ENCODE measurements at regions not wholly inside any gene's neighbourhood (a gene's known extent, or its start where the extent isn't known, plus 50 kb on each side); places are given as distances from the start of the nearest gene placed in this dataset.

DNA sequence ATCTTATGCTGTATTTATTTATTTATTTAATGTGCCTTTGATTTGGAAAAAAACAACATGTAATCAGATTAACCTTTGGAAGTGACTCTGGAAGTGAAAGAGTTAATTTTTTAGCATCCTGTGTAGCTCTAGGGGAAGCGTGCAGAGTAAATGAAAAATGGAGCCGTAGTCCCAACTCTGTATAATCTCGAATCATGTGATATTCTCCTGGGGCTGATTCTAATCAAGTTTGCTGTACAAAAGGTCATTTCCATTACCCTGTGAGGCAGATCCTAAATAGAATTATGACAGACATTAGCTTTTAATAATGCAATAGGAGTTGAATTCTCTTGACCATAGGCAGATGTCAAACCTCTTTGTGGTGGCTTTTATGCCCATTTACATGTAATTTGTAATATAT, 238.6 kb upstream of the CSNK1A1L start:
- TF ChIP-seq TCF12 (IDR thresholded peaks at IDR 0.05; ENCODE audit: low read depth) = no peak
- TF ChIP-seq, protein P1, sequence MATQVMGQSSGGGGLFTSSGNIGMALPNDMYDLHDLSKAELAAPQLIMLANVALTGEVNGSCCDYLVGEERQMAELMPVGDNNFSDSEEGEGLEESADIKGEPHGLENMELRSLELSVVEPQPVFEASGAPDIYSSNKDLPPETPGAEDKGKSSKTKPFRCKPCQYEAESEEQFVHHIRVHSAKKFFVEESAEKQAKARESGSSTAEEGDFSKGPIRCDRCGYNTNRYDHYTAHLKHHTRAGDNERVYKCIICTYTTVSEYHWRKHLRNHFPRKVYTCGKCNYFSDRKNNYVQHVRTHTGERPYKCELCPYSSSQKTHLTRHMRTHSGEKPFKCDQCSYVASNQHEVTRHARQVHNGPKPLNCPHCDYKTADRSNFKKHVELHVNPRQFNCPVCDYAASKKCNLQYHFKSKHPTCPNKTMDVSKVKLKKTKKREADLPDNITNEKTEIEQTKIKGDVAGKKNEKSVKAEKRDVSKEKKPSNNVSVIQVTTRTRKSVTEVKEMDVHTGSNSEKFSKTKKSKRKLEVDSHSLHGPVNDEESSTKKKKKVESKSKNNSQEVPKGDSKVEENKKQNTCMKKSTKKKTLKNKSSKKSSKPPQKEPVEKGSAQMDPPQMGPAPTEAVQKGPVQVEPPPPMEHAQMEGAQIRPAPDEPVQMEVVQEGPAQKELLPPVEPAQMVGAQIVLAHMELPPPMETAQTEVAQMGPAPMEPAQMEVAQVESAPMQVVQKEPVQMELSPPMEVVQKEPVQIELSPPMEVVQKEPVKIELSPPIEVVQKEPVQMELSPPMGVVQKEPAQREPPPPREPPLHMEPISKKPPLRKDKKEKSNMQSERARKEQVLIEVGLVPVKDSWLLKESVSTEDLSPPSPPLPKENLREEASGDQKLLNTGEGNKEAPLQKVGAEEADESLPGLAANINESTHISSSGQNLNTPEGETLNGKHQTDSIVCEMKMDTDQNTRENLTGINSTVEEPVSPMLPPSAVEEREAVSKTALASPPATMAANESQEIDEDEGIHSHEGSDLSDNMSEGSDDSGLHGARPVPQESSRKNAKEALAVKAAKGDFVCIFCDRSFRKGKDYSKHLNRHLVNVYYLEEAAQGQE (IDR thresholded peaks at IDR 0.05; ENCODE audit: low read depth) = no peak

All from Ishikawa (cell line).